ENCODE measurements at regions not wholly inside any gene's neighbourhood (a gene's known extent, or its start where the extent isn't known, plus 50 kb on each side); places are given as distances from the start of the nearest gene placed in this dataset.
"Not testable (repeated sequence)": the region's sequence is repeated elsewhere in the genome, so short reads cannot be mapped to it uniquely, and the experiment has no call there.

GRCh38 chr5:120831646-120832045 is 367.5 kb downstream of the PRR16 start:
- not testable (repeated sequence) for TF ChIP-seq POLR2A, CTCF (IDR thresholded peaks at IDR 0.05)

All from testis (tissue), 2 donors.